Testis (tissue), 2 donors: ENCODE measurements at regions not wholly inside any gene's neighbourhood (a gene's known extent, or its start where the extent isn't known, plus 50 kb on each side); places are given as distances from the start of the nearest gene placed in this dataset.

ENCODE experiments used
- DNase-seq: peaks from one replicate; pipeline ENCODE4 v3.0.0-alpha.2; 2019
- H3K27ac ChIP-seq, 2 donors: fragments of 200-600 bp; sonication (generic); one replicate each; pipeline ENCODE4 v1.5.1; 2019
- H3K27me3 ChIP-seq: fragments of 200-600 bp; sonication (generic); one replicate; pipeline ENCODE4 v1.5.1; 2019
- H3K36me3 ChIP-seq: fragments of 200-600 bp; sonication (generic); one replicate; pipeline ENCODE4 v1.5.1; 2017; ENCODE audit warnings: low read depth; ENCODE audit errors: missing control alignments
- H3K4me1 ChIP-seq: fragments of 200-600 bp; sonication (generic); one replicate; pipeline ENCODE4 v1.5.1; 2019
- H3K4me3 ChIP-seq, 2 donors: fragments of 200-600 bp; sonication (generic); one replicate each; pipeline ENCODE4 v1.5.1; 2017 to 2019
- H3K9me3 ChIP-seq: fragments of 200-600 bp; sonication (generic); one replicate; pipeline ENCODE4 v1.5.1; 2017
- POLR2A ChIP-seq: fragments of 450-650 bp; IDR thresholded peaks from one replicate; pipeline ENCODE4 v1.6.1; 2017; ENCODE audit warnings: antibody characterized with exemption, mild to moderate bottlenecking, moderate library complexity
- WGBS, 2 donors: methylation state at CpG; one replicate each; pipeline ENCODE4 v1.1.5; 2018; 5-methylcytosine and 5-hydroxymethylcytosine counted together
- intact Hi-C: fragments of 100-400 bp; cut with DNase I; formaldehyde crosslinking; loops from one replicate; pipeline ENCODE4 v1.15.1; 2023; ENCODE audit warnings: low total_unique reads
- TF ChIP-seq, protein P1 (sequence below), 3 experiments: fragments of 450-650 bp in 2 of 3; fragments of 200-600 bp in 1 of 3; sonication (generic) in 1 of 3; IDR thresholded peaks; one replicate each; pipeline ENCODE4 v1.5.1; 2016 to 2019; ENCODE audit warnings: antibody characterized with exemption in 3 of 3, mild to moderate bottlenecking in 2 of 3, moderate library complexity in 1 of 3

DNA sequence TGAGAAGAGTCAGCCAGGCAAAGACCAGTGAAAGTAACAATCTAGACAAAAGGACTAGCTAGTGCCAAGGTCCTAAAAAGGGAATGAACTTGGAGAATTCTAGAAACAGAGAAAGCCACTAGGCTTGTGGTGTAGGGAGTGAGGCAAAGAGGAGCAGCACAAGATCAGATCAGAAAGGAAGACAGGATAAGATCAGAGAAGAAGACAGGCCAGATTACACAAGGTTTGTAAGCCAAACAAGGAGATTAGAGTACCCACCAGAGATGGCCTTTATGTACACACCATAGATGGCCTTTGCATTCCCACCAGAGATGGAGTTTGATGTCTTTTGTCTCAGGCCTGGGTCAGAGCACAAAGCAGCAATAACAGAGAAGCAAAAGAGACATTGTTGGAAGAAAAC, 105.6 kb upstream of the PLCB4 start:
- no peaks in the 10 kb centered on the region for H3K4me1 ChIP-seq
- intact Hi-C loops, result no loop called here
- H3K27ac ChIP-seq, result no peak overlapping the region
- no peak for TF ChIP-seq POLR2A
- no peaks in the 10 kb centered on the region for H3K9me3 ChIP-seq
- H3K27me3 ChIP-seq, result no peaks in the 10 kb centered on the region
- no peaks in the 10 kb centered on the region for H3K36me3 ChIP-seq
- no peak for DNase-seq
- H3K4me3 ChIP-seq, result no peak overlapping the region

DNA sequence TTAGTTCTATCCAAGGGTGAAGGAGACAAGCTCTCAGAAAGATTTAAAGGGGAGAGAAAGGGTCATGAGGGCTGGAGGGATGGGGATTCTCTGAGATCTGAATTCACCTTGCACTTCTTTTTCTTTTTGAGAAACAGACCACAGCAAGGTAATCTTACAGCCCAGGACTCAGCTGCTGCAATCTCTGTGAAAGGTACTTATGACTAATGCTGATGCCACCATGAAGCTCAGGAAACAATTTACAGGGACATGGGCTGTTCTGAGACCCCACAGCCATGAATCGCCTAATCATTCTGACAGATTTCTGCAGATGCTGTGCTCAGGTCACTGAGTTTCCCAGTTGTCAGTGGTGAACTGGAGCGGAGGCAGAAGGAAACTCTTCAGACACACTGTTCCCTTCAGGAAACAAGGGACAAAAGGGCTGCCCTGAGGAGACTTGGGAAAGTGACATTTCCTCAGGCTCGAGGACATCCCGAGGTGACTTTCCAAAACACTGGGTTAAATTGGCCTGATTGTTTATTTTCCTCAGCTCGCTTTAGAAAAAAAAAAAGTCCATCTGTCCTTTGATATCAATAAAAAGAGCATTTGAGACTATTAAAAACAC, 103.8 kb upstream of the PLCB4 start:
- no peaks in the 10 kb centered on the region for H3K27me3 ChIP-seq
- DNase-seq, result no peak
- no peaks in the 10 kb centered on the region for H3K4me1 ChIP-seq
- no peaks in the 10 kb centered on the region for H3K9me3 ChIP-seq
- WGBS, 2 donors, result 68 to 88% methylated on average over 5 of the region's 5 CpGs
- TF ChIP-seq, protein P1, sequence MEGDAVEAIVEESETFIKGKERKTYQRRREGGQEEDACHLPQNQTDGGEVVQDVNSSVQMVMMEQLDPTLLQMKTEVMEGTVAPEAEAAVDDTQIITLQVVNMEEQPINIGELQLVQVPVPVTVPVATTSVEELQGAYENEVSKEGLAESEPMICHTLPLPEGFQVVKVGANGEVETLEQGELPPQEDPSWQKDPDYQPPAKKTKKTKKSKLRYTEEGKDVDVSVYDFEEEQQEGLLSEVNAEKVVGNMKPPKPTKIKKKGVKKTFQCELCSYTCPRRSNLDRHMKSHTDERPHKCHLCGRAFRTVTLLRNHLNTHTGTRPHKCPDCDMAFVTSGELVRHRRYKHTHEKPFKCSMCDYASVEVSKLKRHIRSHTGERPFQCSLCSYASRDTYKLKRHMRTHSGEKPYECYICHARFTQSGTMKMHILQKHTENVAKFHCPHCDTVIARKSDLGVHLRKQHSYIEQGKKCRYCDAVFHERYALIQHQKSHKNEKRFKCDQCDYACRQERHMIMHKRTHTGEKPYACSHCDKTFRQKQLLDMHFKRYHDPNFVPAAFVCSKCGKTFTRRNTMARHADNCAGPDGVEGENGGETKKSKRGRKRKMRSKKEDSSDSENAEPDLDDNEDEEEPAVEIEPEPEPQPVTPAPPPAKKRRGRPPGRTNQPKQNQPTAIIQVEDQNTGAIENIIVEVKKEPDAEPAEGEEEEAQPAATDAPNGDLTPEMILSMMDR (IDR thresholded peaks at IDR 0.05), result no peak
- no peak for TF ChIP-seq POLR2A
- H3K27ac ChIP-seq, result no peak overlapping the region
- intact Hi-C loops, result no loop called here
- H3K4me3 ChIP-seq, result no peak overlapping the region
- H3K36me3 ChIP-seq, result no peaks in the 10 kb centered on the region

DNA sequence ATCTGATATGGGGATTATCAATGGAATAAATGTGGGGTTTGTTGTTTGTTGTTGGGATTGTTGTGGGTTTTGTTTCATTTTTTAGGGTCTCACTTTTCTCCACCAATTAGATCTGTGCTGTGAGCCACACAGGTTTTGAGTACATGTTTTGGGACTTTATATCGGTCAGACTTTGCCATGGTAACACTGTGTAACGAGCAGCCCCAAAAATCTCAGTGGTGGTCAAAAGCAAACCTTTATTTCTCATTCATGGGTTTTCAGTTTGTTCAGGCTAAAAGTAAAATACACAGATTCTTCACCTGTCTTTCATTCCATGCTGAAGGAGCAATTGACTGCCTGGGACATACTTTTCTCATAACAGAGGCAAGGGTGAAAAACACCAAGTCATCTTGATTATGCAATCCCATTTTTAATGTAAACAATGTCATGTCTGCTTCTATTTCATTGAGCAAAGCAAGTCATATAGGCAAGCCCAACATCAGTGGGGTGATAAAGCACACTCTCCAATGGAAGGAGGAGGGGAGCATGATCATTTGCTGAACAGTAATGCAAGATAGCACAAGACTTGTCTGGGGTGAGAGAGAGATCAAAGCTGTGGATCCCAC, 101.1 kb upstream of the PLCB4 start:
- Histone ChIP-seq H3K36me3 (no peaks in the 10 kb centered on the region), H3K9me3 (no peaks in the 10 kb centered on the region), H3K27ac (no peak overlapping the region), H3K27me3 (no peaks in the 10 kb centered on the region), H3K4me3 (no peak overlapping the region), H3K4me1 (peaks cover 7% of the 10 kb centered on the region)
- TF ChIP-seq, protein P1 (IDR thresholded peaks at IDR 0.05), result no peak
- TF ChIP-seq POLR2A, result no peak
- intact Hi-C loops, result no loop called here
- no peak for DNase-seq
- 92 to 100% methylated on average over 2 of the region's 2 CpGs for WGBS, 2 donors

DNA sequence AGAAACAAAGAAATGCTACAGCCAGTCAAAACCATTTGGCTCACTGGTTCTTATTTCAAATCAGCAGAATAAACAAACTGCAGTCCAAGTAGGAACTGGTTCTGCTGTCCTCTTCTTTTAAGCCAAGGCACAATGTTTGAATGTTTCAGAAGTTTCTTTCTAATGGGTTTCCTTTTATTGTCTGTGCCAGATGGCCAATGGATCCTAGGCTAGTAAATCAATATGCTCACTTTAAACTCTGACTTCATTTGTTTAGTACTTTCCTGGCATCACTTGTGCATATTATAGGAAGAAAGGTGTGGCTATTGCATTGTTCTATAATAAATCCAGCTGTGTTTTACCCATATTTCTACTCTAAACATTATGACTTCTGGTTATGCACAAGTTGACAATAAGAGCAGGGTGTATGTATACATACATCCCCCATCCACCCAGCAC, 99.7 kb upstream of the PLCB4 start:
- Histone ChIP-seq H3K36me3 (no peaks in the 10 kb centered on the region), H3K9me3 (no peaks in the 10 kb centered on the region), H3K4me3 (no peak overlapping the region), H3K27ac (no peak overlapping the region), H3K27me3 (no peaks in the 10 kb centered on the region), H3K4me1 (peaks cover 7% of the 10 kb centered on the region)
- TF ChIP-seq, protein P1 (IDR thresholded peaks at IDR 0.05), result no peak
- no peak for TF ChIP-seq POLR2A
- intact Hi-C loops, result no loop called here
- DNase-seq, result no peak

DNA sequence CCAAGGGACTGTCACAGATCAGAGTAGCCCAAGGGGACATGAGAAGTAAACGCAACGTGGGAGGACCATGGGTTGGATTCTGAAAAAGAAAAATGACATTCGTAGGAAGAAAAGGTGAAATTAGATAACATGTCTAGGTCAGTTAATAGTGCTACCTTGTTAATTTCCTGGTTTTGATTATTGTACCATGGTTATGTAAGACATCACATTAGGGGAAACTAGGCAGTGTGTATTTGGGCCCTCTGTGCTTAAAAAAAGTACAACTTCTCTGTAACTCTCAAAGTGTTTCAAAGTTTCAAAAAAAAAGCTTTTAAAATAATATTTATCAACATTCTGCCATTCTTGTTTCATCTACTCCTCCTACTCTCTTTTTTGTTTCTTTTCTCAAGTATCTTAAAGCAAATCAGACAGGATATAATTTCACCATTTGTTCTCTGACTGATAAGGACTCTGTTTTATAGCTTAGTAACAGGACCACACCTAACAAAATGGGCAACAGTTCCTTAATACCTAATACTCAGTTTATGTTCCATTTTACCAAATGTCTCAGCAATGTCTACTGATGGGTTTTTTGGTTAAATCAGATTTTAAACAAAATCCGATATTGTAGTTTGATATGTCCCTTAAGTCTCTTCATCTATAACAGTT, 97.1 kb upstream of the PLCB4 start:
- Histone ChIP-seq H3K36me3 (no peaks in the 10 kb centered on the region), H3K4me3 (no peak overlapping the region), H3K27ac (no peak overlapping the region), H3K4me1 (peaks cover 7% of the 10 kb centered on the region), H3K9me3 (no peaks in the 10 kb centered on the region), H3K27me3 (no peaks in the 10 kb centered on the region)
- intact Hi-C loops, result no loop called here
- DNase-seq, result no peak
- 72 to 74% methylated on average over 4 of the region's 4 CpGs for WGBS, 2 donors
- TF ChIP-seq, protein P1 (IDR thresholded peaks at IDR 0.05), result no peak
- no peak for TF ChIP-seq POLR2A
